ENCODE measurements at regions not wholly inside any gene's neighbourhood (a gene's known extent, or its start where the extent isn't known, plus 50 kb on each side); places are given as distances from the start of the nearest gene placed in this dataset.
"Not testable (repeated sequence)": the region's sequence is repeated elsewhere in the genome, so short reads cannot be mapped to it uniquely, and the experiment has no call there.

DNA sequence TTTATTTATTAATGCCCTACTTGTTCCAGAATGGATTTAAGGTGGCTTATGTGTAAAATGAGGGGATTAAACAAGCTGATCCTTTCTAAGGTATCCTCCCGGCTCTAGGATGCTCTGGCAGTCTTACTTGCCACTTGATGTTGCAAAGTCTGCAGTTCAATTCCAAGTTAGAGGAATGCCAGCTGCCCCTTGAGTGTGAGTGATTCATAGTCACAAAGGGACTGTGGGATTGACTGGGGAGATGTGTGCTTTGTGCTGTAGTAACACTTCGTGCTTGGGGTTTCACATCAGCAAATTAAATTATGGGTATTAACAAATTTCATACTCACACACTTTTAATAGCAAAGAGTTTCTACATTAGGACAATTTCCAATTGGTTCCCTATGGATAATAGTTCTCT is 550.8 kb upstream of the CADM1 start:
- no peak for DNase-seq

DNA sequence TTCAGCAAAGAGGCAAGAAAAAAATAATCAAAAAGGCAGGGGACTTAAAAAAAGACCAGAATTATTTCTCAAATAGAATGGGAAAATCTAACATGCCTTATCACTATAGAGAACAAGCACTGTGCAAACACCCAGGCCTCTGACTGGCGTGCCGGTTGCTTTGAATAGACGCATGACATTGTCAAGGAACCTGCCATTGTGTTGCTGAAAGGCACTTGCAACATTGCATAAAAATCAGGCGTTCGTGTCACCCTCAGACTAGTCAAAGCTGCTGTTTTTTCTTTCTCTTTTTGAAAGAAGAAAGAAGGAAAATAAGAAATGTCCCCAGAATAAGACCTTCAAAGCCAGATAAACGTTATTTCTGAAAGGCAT is 549.3 kb upstream of the CADM1 start:
- no peak for DNase-seq

DNA sequence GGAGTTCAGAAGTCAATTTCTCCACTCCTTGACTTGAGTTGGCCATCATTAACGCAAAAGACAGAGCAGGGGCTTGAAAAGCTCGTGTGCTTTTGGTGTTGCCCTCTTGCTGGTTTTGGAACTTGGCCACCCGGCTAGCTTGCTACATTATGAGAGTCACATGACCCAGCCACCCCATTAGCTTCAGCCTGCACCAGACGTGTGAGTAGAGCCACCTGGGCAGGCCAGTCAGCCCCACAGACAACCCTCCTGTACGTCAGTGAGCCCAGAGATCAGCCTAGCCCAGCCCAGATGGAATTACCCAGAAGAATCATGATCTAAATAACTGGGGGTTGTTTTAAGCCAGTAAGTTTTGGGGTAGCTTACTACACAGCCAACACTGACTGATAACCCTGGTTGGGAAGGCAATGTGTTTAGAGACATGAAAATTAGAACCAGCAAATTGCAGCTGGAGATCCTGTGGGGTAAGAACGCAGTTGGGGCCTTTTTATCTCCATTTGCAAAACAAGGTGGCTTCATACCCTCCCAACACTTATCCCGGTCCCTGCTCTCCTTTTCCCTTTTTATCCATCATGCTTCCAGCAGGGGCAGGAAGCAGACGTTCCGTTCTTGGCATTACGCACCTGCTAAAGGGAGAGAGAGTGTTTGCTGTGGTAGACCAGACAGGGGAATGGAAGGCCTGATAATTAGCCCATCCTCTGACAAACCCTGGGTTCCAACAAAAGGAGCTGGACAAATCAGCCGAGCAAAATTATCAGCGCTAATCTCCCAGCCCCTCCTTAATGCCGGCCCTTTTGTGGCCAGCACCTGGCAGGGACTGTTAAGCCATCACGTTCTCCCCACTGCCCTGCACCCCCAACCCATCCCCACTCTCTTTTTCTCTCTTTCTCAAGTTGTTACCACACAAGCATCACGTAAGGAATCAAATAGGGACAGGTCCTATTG is 548.7 kb upstream of the CADM1 start:
- DNase-seq, result no peak

DNA sequence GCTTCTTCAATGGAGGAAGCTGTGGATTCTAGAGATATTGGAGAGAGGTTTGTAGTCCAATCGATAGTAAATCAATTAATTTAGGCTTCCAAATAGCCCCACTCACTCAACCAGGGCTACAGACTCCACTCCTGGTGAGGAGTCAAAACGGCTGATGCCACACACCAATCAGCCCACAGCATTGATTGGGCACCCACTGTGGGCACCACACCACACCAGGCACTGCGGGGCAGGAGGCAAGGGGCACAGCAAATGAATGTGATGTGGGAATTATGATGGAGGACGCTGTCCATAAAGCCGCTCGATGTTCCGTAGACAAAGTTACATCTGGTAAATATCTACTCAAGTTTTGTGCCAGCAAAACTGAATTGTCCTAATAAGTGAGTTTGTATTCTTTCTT is 547.3 kb upstream of the CADM1 start:
- no peak for DNase-seq

DNA sequence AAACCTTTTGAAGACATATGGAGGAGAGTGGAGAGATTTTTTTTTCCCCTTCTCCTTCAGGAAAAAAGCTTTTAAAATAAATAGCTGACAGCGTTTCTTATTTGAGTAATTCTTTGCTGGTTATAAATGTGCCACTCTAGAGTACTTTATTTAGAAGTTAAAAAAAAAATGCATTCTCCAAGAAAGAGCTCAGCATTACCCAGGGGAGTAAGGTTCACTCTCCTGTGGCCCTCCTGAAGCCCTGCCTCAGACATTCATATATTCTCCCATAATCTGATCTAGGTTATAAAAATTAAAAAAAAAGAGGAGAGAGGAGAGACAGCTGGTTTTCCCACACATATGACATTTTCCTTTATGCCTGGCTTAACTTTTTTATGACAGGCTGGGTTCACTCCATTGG is 545.2 kb upstream of the CADM1 start:
- no peak for DNase-seq

DNA sequence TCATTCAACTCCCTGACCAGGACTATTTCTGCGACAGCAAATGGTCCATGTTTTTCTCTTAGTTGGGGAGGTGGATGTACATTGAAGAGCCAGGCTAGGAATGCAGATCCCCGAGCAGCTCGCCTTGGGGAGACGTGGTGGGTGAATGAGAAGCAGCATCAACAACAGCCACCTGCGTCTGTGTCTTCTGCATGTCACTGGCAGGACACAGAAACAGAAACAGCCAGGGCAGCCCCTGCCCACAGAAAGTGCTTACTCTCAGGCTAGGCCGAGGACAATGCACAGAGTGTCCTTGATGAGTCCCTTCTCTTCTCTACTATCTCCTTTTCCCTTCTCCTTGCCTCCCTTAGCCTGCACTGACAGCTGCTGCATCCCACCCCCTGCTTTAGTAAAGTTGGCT is 541.9 kb upstream of the CADM1 start:
- DNase-seq, result no peak

DNA sequence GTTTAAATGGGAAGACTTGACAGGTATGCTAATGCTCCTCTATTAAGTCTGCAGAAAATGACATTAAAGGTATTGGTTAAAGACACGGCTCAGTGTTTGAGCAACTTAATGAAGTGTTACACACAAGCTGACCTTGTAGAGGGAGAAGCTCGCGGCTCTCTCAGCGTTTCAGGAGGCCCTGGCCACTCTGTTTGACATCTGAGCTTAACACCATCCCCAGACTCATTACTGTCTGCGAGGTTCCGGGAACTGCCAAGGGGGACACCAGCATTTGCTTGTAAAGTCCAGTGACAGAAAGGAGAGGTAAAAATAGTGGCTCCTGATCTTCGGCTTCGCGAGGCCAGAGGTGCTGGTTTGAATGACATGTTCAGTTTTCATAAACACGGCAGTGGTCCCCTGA is 540.7 kb upstream of the CADM1 start:
- no peak for DNase-seq

DNA sequence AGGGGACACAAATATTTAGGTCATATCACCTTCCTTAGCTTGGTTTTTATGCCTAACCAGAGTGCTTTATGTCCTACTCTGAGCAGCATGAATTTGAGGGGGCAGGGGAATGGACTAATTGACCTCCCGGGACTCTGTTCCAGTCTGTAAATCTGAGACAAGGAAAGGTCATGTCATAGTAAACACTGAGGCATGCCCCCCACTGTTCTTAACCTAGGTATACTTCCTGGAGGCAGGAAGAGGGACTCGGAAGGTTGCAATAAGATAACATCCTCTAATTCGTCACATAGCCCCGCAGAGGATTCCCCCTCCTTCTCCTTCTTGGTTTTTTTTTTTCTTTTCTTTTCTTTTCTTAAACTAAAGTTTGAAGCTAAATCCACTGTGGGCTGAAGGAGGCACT is 540.3 kb upstream of the CADM1 start:
- no peak for DNase-seq

DNA sequence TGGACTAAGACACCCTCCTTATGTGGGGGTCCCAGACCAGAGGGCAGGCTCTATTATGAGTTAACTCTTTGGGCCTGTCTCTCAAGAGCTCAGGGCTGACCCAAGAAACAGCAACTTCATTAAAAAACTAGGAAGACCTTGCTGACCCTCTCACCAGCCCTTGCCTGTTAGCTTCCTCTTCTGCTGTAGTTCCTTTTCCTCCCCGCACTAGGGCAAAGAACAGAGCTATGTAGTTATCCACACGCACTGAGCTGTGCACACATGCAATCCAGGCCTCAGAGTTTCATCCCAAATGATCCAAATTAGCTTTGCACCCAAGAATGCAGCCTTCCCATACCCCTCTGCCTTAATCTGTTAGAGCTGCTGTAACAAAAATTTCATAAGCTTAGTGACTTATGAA is 539.6 kb upstream of the CADM1 start:
- no peak for DNase-seq

DNA sequence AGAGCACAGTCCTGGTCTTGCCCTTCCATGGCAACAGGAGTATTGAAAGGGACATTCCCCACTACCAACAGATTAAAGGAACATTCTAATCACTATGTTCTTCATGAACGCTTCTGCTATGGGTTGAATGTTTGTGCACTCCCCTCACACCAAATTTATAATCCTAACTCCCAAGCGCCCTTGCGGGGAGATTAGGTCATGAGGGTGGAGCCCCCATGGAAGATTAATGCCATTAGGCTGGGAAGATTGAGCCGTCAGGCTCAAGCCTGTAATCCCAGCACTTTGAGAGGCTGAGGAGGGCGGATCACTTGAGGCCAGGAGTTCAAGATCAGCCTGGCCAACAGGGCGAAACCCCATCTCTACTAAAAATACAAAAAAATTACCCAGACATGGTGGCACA is 538.8 kb upstream of the CADM1 start:
- DNase-seq, result not testable (repeated sequence)

DNA sequence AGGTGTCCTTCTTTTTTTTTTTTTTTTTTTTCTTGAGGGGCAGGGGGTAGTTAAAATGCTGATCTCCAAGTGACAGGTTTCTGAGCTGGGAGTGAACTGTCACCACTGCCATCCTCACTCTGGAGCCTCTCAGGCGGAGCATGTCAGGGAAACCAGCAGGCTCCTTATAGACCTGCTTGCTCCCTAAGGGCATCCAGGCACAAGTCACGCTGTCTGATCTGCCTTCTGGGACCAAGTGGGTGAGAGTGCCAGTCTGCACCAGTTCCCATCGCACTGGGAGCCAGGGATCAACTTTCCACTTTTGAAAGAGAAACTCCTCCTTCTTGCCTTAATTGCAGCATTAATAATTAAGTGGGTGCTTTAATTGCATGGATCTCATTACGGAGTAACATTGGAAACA is 537.9 kb upstream of the CADM1 start:
- DNase-seq, result no peak

DNA sequence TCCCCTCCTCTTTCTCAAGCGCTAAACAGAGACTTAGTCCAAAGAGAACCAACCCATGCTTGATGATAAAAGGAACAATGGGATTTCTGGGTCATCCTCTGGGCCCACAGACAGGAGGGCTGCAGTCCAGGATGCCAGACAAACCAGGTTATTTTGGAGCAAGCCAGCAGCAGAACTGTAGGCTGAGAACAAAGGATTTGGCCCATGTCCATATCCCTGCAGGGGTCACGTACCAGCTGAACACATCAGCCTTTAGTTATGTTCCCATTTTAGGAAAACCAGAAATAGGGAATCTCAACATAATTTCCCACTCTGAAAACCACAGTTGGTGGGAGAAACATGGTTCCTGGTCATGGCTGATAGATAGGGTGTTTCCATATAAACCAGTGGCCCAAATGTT is 533.6 kb upstream of the CADM1 start:
- no peak for DNase-seq

DNA sequence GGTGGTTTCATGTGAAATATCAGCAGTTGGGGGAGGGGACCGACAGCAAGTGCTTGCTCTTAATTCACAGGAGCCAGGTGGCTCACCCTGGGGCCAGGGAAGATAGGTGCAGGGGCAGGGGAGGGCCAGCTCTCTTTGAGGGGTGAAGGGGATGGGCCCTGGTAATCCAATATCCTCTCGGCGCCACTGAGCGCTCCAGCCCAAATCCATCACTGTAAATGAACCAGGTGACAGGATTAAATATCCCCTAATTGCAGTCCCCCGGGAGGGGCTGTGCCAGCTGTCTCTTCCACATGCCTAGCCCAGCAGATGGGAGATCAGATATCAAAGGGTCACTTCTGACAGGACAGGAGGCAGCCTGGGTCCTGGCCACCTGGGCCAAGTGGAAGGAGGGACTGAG is 531.8 kb upstream of the CADM1 start:
- DNase-seq, result no peak

DNA sequence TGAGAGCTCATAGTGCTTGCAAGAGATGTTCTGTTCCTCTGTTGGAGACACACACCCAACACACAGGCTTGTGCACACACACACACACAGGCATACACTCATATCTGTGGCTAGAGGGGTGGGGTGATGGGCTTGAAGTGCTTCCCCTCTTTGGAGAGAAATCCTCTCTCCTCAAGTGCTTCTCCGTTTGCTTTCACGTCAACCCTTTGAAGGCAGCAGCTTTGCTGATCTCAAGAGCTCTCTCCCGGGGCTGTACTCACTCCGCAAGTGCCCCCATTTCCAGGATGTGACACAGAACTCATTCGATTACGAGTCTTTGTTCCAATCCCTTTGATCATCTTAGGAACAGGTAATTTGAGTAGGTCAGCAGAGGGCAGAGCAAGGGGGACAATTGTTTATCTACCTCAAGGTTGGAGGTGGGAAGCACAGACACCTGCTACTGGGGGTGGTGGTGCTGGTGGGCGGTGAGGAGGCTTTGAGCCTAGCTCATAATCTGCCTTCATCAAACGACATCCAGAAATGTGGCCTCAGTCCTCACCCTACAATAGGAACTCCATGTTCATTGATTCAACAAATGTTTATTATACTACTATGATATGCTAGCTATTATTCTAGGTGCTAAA is 529.8 kb upstream of the CADM1 start:
- no peak for DNase-seq

DNA sequence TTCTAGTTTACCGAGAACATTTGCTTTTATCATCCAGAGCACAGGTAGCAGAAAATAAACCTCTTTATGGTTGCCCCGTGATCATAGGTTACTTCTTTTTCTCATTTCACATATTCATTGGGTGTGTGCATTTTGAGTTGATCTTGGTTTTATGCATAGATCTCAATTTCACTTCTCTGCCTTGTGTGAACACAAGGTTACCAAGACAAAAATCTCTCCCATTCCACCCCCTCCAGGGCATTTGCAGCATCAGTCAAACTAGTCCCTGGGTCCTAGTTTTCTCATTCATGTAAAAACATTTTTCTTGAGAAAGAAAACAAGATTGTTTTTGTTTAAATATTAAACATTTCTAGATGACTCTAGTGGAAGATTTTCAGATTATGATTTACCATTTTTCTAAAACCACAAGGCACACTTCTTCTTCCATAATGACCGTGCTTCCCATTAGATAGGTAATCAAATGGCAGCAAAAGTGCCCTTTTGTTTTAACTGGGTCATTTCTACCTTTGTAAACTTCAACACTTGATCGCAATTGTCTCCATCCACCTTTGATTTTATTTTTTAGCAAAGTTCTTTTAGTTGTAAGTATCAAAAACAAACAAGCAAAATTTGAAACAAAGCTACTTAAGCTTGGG is 526.6 kb upstream of the CADM1 start:
- no peak for DNase-seq

DNA sequence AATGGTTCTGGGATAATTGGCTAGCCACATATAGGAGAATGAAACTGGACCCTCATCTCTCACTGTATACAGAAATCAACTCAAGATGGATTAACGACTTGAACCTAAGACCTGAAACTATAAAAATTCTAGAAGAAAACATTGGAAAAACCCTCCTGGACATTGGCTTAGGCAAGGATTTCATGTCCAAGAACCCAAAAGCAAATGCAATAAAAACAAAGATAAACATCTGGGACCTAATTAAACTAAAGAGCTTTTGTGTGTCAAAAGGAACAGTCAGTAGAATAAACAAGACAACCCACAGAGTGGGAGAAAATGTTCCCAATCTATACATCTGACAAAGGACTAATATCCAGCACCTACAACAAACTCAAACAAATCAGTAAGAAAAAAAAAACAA is 524.3 kb upstream of the CADM1 start:
- DNase-seq, result not testable (repeated sequence)

DNA sequence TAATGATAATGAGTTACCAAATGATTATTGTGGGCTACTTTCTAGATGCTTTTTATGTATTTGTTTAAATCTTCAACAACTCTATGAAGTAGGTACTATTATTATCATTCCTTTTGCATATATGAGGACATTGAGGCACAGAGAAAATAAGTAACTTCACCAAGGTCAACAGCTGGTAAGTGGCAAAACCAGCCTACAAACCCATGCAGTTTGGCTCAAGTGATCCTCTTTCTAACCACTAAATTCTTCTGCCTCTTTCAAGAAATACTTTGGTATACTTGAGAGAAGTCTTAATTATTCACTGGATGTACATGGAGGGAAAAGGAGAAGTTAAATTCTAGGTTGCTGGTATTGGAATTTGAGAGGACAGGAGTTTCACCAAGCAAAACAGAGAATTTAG is 495.2 kb upstream of the CADM1 start:
- DNase-seq, result no peak

DNA sequence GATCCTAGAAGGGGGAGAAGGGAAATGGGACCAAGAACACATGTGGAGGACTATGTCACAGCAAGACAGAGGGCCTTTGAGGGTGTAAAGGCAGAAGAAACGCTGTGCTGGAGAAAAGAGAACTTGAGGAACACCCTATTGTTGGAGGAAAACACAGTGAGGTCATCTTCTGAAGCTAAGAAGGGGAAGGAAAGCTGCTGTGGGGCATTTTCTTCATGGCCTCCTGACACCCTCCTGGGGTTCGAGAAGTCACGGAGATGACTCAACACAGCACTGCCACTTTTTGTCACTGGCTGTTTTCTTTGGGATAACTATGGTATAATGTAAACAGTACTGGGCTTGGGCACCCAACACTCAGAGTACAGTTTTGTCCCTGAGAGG is 492.6 kb upstream of the CADM1 start:
- DNase-seq, result no peak

DNA sequence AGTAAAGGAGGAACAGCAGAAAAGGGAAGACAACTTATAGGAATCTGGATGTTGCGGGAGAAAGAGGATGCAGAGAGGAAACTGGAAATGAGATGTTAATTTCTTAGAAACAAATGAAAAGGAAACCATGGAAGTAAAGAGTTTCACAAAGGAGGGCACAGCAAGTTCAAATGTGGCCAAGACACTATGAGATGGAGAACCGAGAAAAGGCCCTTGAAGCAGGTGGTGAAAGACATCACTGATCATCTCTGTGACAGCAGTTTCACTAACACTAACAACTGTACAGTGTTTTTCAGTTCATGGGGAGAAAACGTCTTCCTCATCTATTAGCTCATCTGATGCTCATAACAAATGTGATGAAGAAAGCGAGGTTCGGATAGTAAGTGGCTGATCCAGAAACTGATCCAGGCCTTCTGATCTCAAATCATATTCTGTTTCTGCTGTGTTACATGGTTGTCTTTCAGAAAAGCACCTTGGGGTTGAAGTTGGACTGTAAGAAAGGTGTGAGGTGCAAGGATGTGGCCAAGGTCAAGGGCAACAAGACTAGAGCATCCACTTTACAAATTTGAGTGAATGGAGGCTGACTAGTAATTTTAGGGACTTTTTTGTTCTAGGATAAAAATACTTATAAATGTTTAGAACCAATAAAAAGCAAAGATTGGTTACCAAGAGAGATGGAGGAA is 492.1 kb upstream of the CADM1 start:
- no peak for DNase-seq

DNA sequence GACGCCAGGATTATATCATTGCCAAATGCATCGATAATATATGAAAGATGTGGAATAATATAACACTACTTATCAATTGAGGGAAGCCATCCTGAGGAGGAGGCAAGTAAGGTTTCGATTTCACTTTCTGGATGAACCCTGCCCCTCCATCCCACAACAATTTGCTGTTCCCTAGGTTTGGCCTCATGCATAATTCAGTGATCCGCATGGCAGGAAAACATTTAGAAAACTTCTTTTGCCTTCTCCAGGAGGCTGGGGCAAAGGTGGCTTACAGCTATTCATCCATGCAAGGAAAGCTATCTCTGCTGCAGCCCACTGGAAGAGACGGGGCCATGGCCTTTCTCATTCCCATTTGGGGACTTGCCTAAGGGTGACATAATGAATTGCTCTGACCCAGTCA is 489.4 kb upstream of the CADM1 start:
- DNase-seq, result no peak

DNA sequence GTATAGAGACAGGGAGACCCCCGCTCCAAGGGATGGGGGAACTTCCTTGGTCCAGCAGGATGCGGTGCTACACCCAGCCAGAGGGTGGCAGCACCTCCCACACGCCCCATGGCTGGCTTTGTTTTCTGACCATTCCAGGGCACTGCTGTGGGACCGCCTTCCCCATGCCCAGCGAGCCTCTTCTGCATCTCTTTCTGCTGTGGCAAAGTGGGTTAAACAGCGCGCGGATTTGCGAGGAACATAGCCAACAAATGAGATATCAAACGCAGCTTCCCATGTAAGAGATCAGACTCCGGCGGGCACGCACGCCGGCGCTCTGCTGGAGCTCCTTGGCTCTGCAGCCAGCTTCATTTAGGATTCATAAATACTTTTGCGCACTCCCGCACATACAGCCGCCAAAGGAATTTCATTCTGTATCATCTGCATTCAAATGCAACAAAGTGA is 485.8 kb upstream of the CADM1 start:
- no peak for DNase-seq

DNA sequence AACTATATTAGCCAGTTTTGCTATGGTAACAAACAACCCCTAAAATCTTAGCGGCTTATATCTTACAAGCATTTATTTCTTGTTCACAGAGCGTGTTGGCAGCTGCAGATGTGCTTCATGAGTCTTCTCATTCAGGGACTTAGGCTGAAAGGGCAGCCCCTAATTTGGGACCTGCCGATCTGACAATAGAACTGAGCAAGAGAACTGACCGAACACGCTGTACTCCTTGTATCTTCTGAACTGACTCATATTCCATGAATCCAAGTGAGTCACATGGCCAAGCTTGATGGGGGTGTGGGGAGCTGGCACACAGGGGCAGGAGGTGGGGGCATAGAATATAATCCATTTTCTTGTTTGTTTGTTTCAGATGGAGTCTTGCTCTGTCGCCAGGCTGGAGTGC is 481.7 kb upstream of the CADM1 start:
- no peak for DNase-seq

DNA sequence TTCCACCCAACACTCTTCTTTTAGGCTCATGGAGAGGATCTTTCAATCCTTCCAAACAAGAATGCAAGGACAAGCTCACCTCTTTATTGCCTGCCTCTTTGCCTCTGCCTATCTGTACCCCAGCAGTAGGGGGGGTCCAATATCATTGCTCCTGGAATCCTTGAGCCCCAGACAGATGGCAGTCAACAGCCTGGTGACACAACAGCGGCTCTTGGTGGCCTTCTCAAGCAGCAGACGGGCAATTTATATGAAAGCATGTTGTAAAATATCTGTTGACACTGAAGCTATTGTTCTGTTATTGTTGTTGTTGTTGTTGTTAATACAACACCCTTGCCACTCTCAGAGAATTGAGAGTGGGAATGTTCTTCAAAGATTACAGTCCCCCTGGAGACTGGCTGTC is 480.0 kb upstream of the CADM1 start:
- DNase-seq, result no peak

DNA sequence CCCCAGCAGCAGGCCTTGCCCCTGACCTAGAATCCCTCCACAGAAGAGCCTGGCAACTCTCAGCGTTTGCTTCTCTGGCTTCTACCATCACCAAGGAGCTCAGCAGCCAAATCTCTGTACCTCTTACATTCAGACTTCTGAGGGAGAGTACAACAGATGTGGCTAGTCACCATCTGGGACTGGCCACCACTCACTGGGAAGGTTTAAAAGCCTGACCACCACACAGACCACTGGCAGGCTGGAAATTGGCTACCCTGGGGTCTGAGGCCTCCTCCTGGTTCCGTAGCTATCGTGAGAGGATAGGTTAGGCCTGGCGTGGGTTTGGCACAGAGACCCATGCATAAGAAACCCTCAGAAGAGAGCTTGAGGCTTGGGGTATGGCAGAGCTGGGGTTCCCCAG is 478.5 kb upstream of the CADM1 start:
- DNase-seq, result no peak

Measured in activated CD4-positive, alpha-beta T cell treated with anti-CD3 and anti-CD28 coated beads, Interleukin-2, amount 50 U/mL, for 4 hours (primary cell).